ENCODE measurements at regions not wholly inside any gene's neighbourhood (a gene's known extent, or its start where the extent isn't known, plus 50 kb on each side); places are given as distances from the start of the nearest gene placed in this dataset.
A peak's percentile ranks its signal among the peaks of the same experiment; 100 is the strongest.

DNA sequence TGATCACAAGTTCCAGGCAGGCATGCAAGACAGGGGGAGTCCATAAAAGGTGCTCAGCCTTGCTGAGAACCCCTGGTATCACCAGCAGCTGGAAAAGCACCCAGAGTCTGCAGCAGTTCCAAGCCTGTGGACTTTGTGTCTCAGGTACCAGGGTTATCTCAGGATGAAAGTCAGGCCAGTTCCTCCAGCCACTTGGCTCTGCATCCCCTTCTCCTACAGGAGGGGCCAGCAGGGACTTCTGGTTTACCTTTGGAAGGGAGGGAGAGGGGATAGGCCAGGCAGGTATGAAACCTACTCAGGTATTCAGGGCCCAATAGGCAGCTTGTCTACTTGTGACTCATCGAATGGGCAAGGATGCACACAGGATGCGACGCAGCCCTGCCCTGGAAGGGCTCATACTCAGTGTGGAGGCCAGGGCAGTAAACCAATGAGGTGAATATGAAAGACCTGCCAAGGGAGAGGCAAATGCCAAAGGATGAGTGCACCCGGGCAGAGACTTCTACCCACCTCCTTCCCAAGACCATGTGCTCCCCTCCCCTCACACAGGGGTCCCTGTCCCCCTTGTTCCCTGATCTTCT is 148.2 kb downstream of the SLC38A6 start:
- no peak for DNase-seq

DNA sequence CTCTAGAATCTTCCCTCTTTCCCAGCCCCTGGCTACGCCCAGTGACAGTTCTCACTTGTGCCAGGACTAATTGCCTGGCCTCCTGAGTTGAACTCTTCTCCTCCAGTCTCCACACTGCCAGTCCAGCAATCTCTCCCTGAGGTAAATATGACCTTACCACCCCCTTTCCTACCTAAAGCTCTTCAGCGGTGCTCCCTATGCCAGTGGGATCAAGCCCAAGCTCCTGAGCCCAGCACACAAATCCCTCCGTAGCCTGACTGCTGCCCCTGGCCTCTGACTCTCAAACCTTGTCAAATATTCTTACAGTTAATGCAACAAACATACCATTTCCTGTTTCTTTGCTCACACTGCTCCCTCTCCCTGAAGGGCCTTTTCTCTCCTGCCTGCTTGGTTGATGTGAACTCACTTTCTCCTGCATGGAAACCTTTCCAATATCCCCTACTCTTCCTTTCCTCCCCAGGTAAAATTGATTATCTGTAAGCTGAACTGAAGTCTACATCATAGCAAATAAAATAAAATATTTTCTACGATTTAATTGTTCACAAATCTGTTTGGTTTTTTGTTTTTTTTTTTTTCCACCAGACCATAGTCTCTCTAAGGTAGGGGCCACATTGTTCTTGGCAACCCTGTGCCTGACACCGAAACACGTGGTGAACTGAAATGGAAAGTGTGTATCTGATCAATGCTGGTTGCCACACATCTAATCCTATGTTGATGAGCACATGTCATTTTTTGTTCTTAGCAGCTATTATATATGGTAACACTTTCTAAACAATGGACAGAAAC is 147.5 kb downstream of the SLC38A6 start:
- DNase-seq: no peak

DNA sequence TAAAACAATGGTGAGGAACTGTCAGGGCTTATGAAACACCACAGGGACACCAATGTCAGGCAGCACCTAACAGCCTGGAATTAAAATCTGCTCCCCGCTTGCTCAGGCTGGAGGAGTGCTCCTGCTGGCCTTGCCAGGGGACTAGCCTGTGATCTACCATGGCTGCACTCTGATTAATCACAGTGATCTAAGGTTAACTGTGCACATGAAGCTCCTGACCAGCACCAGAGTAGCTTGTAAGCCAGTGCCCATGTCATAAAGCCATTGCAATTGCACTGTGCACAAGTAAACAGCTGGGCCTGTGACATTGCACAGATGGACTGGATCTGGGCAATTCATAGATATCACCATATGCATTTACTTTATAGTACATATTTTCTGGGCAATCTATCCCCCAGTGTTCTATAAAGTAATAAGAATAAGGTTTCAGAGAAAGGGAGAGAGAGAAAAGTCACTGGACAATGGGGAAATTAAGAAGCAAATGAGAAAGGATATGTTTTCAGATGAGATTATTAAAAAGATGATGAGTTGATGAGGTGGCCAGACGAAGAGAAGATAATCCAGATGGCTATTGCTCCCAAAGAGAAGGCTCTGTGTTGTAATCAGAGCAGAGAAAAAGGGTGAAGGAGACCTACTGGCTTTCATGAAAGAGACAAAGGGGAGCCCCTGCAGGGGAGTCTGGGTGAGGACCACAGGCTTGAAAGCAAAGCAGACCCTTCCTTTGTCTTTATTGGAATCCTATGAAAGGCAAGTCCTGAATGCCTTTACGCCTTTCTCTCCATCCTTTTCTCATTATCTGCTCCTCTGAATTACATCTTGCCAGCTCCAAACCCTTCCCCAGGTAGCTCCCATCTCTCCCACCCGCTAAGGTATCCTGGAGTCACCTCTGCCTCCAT is 145.8 kb downstream of the SLC38A6 start:
- no peak for DNase-seq

DNA sequence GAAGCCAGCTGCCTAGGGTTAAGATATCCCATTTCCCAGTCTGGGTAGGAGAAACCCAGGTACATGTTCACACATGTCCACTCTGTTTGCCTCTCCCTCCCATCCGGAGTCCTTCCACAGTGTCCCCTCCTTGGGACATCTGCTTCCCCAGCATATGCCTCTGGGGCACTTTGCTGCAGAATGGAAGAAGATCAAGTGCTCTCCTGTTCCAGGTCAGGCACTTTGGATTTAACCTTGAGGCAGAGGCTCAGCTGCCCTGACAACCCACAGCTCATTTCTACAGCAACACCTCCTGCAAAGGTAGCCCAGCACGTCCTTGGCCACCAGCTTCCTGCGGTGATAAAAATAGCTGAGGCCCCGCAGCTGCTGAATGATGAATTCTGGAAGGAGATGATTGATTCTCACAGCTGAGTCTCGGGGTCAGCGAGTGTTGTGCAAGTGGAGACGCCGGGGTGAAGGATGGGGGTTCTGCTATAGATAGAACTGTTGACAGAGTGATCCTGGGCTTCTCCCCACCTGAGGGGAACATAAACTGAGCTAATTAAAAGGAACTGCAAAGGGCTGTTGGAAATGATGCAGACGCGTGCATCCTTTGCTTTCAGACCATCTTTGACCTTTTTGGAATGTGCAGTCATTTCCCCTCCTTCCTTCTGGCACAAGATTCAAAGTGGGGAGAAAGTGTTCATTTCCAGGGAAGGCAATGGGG is 145.0 kb downstream of the SLC38A6 start:
- DNase-seq: peak; percentile 37

DNA sequence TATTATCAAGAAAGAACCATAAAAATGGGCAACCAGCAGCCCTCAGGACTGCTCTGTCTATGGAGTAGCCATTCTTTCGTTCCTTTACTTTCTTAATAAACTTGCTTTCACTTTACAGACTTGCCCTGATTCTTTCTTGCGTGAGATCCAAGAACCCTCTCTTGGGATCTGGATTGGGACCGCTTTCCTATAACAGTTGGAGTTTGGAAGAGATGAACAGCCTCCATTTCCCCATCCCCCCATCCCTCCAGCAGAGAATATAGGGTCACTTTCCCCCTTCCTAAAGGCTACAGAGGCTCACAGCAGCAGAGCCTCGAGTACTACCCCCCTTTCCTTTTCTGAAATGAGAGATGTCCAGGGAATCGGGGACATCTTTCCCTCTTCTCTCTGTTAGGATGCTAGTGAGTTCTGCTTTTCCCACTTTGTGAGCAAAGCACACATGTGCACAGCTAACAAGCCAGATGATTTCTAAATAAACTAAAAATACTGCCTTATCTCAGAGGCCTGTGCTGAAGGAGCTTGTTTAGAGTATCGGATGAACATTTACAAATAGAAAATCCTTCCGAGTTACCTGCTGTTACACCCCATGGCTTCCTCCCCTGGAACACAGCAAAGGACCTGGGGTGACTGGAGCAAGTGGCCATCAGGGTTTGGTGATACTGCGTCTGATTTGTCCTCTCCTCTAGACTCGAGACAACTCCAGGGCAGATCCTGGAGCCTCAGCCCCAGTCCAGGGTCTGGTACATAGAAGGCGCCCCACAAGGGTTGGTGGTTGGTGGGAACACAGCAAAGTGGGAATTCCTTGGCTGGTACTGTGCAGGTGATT is 144.2 kb downstream of the SLC38A6 start:
- DNase-seq: no peak

DNA sequence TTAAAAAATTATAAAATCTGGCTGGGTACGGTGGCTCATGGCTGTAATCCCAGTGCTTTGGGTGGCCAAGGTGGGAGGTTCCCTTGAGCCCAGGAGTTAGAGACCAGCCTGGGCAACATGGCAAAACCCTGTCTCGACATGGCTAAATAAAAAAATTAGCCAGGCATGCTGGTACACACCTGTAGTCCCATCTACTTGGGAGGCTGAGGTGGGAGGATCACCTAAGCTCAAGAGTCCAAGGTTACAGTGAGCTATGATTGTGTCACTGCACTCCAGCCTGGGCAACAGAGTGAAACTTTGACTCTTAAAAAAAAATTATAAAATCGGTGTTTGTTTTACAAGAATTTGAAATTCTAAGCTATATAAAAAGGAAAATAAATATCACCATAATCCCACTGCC is 141.8 kb downstream of the SLC38A6 start:
- no peak for DNase-seq

DNA sequence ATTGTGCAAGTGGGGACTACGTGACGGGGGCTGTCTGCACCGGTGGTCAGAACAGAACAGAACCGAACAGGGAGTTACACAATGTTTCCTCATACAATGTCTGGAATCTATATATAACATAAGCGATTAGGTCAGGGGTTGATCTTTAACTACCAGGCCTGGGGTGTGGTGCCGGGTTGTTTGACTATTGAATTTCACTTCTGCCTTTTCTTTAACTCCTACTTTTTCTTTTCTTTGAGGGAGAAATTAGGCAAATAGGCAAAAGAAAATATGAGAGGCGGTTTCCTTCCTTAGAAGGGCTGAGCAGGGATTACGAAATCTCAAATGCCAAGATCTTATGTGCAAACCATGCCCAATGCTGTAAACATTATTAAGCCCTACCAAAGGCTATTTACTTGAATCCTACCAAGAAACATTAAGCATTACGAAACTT is 140.3 kb downstream of the SLC38A6 start:
- no peak for DNase-seq

DNA sequence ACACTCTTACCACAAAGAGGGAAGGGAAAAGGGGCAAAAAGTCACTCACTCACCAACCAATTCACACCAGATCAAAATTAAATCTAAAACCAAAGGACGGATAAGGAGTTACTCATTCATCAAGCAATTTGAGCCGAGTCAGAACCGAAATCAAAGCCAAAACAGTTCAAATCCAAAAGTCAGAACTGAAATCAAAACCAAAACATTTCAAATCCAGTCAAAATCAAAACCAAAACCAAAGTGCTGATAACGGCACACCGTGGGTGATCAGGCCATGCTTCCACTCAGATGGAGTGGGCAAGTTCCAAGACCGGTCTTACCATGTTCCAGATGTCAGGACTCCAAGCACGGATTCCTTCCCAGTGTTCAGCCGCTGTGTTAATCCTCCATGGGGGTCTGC is 139.5 kb downstream of the SLC38A6 start:
- no peak for DNase-seq

DNA sequence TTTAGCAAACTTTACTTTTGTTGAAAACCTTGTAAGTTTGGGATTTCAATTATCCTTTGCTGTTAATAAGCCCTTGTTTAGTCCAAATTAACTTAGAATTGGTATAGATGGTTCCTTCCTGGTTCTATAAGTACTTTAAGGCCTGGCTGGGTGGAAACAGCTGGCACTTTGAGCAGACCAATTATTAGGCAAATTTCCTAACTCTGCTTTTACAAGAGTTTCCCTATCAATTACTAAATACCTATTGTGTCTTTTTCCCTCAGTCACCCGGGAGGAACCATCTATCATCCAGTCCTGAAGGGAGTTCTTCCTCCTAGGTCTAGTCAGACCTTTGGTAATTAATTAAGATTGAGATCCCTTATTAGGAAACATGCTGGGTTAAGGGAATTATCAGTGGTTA is 138.0 kb downstream of the SLC38A6 start:
- no peak for DNase-seq

DNA sequence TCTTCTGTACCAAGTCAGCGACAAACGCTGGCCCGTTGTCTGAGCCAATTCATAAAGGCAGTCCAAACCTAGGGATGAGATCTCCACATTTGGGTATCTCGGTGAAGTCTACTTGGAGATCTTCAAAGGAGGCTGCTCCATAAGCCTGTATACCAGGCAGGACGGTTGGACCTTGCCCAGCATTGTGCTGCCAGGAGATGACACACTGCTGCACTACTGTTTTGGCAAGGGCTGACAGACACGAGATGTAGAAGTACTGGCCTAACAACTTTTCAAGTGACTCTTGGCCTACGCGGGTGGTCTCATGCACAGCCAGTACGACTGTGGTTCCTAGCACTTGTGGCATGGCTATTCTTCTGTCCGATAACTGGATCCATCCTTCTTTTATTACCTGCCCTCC is 135.3 kb downstream of the SLC38A6 start:
- DNase-seq: no peak

DNA sequence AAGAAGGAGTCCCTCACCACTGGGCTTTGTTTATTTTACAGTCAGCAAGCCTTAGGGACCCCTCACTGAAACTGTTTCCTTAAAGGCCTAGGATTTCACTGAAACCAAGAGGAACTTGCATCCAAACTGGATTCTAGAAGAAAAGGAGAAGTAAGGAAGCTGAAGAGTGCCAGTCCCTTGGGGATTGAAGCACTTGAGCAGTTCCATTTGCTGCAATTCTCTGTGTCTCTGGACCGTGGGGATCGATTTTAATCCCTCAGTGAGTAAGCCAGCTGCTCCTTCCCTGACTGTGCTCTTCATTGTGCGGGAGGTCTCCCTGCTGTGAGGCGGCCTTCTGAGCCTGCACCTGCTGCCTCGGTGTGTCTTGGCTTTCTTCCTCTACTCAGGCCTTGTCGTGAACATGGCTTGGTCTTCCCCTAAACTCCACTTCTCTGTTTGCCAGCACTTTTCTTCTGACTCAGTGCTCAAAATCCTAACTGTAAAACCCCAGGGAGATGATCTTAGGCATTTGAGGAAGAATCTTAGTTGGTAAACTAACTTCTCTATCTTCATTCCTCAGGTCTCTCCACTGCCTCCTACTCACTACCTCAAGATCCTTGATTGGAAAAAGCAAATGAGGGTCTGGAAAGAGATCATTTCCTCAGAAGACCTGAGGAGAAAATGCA is 132.6 kb downstream of the SLC38A6 start:
- peak; percentile 62 for DNase-seq

DNA sequence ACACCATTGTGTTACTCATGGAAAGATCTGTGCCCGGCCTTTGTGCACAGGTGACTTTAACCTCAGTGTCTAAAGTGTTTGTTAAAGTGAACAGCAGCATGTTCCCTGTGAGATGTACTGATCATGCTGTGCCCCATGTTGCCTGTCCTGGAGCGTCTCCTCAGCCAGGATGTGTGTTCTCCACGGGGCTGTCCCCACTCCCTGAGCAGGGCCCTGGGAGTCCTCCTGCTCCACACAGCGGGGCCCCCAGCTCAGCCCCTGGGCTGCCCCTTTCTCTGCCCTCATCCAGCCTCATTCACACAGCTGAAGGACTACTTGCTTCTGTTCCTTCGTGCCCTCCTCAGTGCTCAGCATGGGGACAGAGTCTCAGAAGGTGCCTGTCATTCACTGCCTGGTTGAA is 131.5 kb downstream of the SLC38A6 start:
- DNase-seq: no peak

DNA sequence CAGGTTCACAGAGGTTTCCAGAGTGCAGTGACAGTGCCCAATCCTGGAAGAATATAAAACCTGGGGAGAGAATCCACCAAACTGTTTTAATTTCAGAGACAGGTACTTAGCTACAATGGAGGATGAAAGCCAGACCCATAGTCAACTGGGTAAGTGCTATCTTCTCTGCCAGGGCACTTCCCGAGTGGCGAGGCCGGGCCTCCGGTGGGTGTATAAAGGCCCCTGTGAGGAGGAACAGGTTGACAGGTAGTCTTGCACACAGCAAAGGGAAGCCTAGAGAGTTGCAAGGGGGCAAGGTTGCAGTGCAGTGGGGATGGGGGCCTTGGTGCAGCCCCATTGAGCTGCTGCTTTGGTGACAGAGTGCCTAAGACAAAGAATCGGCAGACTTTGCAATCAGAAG is 130.7 kb downstream of the SLC38A6 start:
- DNase-seq: no peak

DNA sequence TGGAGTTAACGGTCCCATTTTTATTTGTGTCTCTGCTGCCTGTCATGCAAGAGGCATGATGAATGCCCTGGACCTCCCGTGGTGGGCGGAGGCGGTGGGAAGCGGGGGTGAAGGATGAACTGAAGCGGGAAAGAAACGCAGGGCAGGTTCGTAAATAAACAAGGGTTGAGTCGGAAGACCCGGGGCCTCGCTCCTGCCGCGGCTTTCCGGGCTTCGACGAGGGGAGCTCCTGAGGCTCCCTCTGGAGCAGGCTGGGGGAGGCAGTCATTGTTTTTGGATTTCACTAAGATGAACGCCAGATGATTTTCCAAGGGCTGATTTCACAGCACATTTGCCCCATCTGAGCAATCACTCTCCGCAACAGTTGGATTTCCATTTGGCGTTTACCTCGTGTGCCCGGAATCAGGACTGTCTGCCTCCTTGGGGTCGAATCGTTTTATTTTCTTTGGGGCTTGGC is 130.2 kb downstream of the SLC38A6 start:
- DNase-seq: peak; percentile 65

DNA sequence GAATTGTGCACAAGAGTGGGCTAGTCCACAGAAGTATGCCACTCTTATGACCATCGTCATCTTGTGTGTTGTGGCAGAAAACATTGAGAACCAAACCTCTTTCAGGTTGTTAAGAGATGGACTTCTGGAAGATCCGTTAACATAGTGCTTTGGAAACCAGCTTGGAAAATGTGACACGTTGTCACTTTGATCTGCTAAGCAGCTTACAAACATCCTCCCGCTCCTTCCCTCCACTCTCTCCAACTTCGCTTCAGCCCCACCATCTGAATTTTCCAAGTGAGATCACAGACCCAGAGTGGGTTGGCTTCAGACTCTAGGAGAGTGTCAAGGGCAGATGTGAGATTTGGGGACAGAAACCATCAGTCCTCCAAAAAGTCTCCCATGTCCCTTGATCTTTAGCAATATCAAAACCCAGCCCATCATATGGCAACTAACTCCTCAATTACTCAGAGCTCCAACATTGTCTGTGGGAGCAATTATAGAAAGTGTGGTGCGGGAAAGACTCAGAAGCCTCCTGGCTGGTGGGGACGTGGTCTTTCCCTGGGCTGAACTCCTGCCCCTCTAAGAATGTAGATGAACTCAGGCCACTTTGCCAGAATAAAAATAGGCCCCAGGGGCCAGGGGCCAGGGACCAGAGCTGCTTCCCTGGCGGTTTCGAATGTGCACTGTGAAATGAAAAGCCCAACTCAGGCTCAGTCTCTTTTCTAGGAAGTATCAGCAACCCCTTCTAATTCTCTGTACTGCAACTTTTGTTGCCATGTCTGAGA is 129.5 kb downstream of the SLC38A6 start:
- no peak for DNase-seq

DNA sequence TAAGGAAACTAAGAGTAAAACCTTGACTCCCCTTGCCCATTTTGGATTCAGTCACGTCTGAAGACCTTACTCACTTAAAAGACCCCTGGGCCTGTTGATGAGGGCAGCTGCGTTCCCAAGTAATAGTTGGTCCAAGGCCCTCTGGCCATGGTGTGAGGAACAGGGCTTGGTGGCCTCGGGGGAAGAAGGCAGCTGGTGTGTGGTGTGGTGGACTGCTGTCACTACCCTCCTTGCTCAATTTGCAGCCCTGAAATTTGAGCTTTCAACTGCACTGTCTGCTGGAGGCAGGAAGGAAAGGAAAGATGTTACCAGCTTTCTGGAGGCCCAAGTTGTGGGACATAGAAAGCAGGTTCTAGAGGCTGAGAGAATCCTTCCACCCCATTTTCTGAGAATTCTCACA is 128.2 kb downstream of the SLC38A6 start:
- no peak for DNase-seq

DNA sequence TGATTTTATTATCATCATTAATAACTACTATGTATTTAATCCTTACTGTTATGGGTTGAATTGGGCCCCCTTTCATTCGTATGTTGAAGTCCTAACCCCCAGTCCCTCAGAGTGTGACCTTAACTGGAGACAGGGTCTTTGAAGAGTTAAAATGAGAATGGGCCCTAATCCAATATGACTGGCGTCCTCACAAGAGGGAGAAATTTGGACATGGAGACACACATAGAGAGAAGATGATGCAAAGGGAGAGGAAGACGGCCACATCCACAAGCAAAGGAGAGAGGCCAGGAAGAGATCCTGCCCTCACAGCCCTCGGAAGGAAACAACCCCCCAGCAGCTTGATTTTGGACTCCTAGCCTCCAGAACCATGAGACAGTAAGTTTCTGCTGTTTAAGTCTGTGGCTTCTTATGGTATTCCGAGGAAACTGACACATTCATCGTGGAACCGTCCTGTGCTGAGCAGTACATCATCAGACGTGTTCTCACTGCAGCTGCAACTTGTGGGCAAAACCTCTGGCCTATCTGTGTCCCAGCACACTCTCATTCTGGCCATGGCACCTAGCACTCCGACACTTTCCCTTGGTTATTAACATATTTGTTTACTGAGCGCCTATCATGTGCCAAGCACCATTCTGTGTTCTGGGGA is 127.6 kb downstream of the SLC38A6 start:
- DNase-seq: no peak

DNA sequence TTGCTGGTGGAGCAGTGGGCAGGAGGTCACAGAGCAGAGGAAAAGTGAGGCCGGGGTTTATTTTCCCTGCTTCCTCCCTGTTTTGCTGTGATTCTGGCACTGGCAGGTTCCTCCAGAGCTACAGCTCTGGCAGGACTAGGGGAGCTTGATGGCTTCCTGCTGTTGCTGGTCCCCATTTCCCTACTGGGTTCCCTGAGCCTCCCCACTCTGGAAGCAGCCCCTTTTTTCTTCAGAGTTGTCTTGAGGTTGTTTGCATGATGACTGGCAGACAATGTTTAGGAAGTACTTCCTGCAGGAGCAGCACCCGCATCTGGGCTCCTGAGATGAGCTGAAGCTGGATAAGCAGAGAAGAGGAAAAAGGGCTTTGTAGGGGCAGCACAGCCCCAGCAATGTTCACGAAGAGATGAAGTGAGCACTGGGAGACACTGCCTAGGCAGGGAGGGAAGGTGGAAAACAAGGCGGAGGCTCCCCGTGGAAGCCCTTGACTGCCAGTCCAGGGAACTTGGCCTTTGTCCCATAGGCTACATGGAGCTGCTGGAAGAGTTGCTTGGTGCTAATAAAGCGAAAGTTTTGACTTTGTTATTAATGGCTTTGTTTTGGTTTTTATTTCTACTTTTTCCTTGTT is 126.9 kb downstream of the SLC38A6 start:
- DNase-seq: no peak

DNA sequence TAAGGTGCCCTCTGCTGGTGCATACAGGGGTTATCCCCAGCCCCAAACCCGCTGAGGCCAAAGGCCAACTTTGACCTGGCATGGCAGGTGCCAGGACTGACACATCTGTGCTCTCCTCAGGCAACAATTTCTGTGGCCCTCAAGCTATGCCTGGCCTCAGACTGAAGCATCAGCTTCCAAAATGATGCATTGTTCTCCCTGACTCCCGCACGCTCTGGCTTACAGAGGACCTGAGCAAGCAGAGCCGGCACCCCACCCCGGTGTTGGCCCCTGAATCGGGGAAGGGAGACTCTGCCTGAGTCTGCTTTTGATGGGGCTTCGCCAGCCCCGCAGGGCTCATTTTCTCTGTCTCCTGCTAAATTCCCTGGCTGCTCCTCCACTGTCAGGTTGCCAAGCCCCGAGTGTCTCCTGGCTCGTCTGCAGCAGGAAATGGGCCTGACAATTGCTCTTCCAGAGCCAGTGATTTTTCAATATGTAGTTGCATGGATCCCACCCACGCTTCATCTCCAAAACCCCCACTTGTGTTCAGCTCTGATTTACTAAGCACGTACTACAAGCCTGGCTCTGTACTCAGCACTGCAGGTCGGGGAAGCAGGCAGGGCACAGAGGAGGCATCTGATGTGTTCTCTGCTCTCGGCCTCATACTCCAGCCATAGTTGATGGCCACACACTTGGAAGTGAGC is 126.1 kb downstream of the SLC38A6 start:
- peak; percentile 34 for DNase-seq

All from eye (tissue), 1 donor.